GM12891 (cell line): ENCODE measurements at regions not wholly inside any gene's neighbourhood (a gene's known extent, or its start where the extent isn't known, plus 50 kb on each side); places are given as distances from the start of the nearest gene placed in this dataset.

Source experiments
- DNase-seq: peaks from one replicate; pipeline ENCODE4 v3.0.0; 2011; ENCODE audit warnings: low spot score; ENCODE audit not compliant: insufficient read length
- FAIRE-seq: peaks from 2 replicates; lab custom pipeline; 2011; peaks lifted over from hg19 to GRCh38; lab: Jason Lieb, UNC
- PAX5 ChIP-seq: IDR thresholded peaks from 2 replicates; pipeline ENCODE4 v1.6.1; 2011; ENCODE audit warnings: low read length, moderate library complexity, mild to moderate bottlenecking; ENCODE audit not compliant: insufficient read depth, severe bottlenecking
- POLR2A ChIP-seq: IDR thresholded peaks from 2 replicates; pipeline ENCODE4 v1.6.1; 2011; ENCODE audit warnings: low read depth, low read length, control low read depth
- POLR2AphosphoS5 ChIP-seq: IDR thresholded peaks from 2 replicates; pipeline ENCODE4 v1.6.1; 2011; ENCODE audit warnings: low read depth, low read length, control low read depth
- POU2F2 ChIP-seq: IDR thresholded peaks from 2 replicates; pipeline ENCODE4 v1.6.1; 2011; ENCODE audit warnings: low read depth, mild to moderate bottlenecking, control low read depth, low read length, moderate library complexity
- SPI1 ChIP-seq: IDR thresholded peaks from 2 replicates; pipeline ENCODE4 v1.6.1; 2011; ENCODE audit warnings: low read depth, low read length, control low read depth
- TAF1 ChIP-seq: IDR thresholded peaks from 2 replicates; pipeline ENCODE4 v1.6.1; 2011; ENCODE audit warnings: low read depth, low read length, control low read depth

DNA sequence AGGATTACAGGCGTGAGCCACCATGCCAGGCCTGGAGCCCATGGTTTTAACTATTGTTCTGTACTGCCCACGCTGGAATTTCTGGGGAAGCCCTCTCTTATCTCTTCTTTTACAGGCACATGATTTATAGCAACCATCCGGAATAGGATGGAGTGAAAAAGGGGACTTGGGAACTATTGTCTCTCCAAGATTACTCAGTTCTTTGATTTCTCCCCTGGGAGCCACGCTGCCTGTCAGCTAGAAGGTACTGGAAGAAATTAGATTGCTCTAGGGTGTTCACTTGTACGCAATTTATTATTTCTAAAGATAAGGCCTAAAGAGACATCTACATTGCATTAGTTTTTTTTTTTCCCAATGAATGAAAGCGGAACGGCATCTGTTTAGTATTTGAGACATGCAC is 65.6 kb upstream of the PTPRJ start:
- no peak for DNase-seq
- no peak for FAIRE-seq
- TF ChIP-seq POU2F2 (no peak), SPI1 (no peak), POLR2A (no peak), POLR2AphosphoS5 (no peak), TAF1 (no peak), PAX5 (no peak)

DNA sequence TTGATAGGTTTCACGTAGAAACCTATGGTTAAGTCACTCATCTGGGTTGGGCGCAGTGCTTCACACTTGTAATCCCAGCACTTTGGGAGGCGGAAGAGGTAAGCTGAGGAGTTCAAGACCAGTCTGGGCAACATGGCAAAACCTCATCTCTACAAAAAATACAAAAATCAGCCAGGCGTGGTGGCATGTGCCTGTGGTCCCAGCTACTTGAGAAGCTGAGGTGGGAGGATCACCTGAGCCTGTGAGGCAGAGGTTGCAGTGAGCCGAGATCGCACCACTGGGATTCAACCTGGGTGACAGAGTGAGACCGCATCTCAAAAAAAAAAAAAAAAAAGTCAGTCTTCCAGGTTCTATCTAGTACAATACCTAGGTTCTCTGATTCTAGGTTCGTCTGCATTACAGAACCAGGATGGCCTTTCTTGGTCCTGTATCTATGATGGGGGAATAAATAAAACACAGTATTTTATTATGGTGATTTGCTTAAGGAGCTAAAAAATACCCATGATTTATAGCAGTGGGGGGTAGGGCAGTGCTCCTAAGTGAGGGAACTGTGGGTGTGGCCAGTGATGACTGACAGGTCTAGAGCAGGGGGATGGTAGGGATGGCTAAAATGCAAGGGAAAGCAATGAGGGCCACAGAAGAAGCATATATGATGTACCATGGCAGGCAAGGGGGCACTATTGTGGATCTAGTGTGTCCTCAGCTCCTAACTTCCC is 65.5 kb upstream of the NUP160 start:
- no peak for DNase-seq
- TF ChIP-seq SPI1: no peak
- no peak for TF ChIP-seq TAF1
- no peak for TF ChIP-seq POLR2AphosphoS5
- no peak for TF ChIP-seq POLR2A
- TF ChIP-seq POU2F2: no peak
- no peak for TF ChIP-seq PAX5

DNA sequence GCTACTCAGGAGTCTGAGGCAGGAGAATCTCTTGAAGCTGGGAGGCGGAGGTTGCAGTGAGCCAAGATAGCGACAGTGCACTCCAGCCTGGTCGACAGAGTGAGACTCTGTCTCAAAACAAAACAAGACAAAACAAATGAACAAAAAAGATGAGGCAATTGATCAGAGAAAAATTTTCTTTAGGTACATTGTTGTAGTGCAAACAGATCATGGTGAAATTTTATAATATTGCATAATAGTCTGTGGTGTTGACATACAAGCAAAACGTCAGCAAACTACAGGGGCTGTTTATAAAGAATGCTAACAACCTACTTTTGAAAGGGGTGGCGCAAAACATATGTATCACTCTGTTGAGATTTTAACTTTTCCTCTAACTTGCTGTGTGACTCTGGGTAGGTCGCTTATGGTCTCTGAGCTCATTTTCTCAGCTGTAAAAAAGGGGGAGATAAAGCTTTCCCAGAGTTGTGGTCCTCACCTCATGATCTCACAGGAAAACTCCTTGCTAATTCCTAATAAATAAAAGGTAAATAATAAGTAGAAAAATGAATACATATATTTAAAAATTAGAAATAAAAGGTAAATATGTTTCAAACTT is 64.8 kb upstream of the NUP160 start:
- TF ChIP-seq TAF1 (no peak), SPI1 (no peak), PAX5 (no peak), POLR2A (no peak), POLR2AphosphoS5 (no peak)
- no peak for FAIRE-seq
- DNase-seq: no peak

More for the DNA sequence above, 65.5 kb upstream of the NUP160 start:
- no peak for FAIRE-seq

DNA sequence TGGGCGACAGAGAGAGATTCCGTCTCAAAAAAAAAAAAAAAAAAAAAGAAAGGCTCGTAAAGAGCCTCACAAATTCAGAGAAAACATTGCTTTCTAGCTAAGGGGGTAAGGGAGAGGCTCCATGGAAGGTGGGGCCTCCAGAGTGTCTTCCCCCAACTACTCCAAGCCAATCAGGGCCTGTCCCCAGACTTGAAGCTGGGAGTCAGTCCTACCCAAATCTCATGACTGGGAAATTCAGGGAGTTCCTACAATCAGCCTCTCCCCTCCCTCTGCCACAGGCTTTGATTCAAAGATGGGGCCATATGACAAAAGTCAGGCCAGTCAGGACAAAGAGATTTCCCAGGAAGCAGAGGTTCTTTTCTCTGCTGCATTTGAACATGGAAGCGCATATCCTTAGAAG is 63.0 kb upstream of the NUP160 start:
- FAIRE-seq: no peak
- TF ChIP-seq SPI1 (no peak), POU2F2 (no peak), POLR2A (no peak), TAF1 (no peak), PAX5 (no peak), POLR2AphosphoS5 (no peak)
- DNase-seq: no peak

DNA sequence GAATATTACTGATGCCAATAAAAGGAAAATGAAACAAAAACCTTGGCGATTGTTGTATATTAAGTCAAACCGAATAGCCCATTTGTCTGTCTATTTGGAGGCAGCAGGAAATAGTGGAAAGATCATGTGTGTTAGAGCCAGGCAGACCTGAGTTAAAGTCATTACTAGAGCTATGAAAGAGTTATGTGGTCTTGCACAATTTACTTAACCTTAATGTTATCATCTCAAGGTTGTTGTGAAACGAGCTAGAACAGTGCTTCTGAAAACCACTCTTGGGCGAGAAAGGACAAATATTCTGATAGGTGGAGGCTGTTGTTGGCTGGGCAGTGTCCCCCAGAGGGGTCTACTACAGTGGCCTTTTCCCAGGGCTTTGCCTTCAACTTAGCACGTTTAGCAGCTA is 60.0 kb upstream of the NUP160 start:
- DNase-seq: no peak
- TF ChIP-seq POU2F2 (no peak), SPI1 (no peak), PAX5 (no peak), POLR2AphosphoS5 (no peak), POLR2A (no peak), TAF1 (no peak)
- FAIRE-seq: no peak

DNA sequence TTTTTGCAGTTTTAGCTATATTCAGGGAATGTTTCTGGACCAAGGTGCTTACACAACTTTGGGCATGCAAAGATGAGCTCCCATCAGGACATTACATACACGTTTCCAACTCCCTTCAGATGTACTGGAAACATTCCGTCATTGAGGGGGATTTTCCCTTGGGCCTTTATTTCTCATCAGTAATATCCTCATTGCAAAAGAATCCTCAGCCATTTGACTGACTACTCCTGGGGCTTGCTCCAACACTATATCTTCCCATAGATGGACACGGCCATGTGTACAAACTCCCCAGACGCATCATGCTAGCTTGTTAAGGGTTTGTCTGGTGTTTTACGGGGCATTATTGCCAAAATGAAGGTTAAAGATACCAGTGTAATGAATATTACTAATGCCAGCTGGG is 59.3 kb upstream of the NUP160 start:
- TF ChIP-seq POU2F2 (no peak), POLR2AphosphoS5 (no peak), POLR2A (no peak), SPI1 (no peak), TAF1 (no peak), PAX5 (no peak)
- FAIRE-seq: no peak
- no peak for DNase-seq

DNA sequence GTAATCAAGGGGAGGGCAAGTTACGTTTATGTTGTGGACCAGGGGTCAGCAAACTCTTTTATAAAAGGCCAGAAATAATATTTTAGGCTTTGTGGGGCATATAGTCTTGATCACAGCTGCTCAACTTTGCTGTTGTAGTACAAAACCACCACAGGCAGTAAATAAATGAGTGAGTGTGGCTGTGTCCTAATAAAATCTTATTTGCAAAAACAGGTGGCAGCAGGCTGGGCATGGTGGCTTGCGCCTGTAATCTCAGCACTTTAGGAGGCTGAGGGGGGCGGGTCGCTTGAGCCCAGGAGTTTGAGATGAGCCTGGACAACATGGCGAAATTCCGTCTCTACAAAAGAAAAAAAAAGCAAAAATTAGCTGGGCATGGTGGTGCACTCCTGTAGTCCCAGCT is 57.9 kb upstream of the NUP160 start:
- TF ChIP-seq TAF1 (no peak), POLR2A (no peak), SPI1 (no peak), POLR2AphosphoS5 (no peak), POU2F2 (no peak), PAX5 (no peak)
- no peak for FAIRE-seq
- DNase-seq: no peak

DNA sequence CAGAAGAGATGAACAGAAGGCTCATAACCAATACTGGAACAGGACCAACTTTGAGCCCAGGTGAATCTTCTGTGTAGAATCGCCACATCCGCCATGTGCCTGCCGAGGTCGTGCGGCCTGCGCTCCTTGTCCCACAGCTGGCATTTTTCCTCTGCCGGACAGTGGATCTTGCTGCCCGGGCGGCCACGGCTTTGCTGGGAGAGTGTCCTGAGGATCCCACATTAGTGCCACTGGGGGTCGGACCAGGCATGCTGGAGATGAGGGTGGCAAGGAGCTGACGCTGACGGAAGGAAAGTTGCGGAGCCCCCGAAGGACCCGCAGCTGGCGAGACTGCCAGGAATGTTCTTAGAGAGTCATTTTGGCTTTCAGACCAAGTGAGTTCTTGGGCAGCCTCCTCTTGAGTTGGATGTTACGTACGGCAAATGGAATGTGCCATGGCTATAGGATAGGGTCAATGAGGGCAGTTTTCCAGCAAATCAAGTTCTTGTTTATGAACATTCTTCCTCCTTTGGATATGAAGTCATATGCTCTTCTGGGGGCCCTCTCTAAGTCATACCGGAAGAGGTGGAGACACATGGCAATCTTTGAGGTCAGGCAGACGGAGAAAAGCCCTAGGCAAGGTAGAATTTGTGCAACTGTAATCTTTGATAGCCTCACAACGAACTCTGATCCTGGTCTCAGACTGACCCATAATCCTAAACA is 57.4 kb upstream of the NUP160 start:
- DNase-seq (no peak), FAIRE-seq (no peak)
- no peak for TF ChIP-seq POLR2A
- TF ChIP-seq POU2F2: no peak
- TF ChIP-seq POLR2AphosphoS5: no peak
- TF ChIP-seq SPI1: no peak
- no peak for TF ChIP-seq TAF1
- no peak for TF ChIP-seq PAX5

DNA sequence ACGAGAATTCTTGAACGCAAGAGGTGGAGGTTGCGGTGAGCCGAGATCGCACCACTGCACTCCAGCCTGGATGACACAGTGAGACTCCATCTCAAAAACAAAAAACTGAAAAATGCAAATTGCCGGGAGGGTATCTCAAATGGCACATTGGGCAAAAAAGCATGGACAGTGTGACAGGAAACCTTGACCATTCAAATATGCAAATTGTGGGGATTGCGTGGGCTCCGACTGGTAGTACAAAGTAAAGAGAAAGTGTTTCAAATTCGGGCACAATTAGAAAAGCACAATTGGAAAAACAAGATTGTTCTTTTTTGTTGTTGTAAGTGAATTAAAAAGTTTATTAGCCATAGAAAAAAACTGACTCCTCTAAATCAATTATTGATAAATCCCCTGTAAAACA is 56.7 kb upstream of the NUP160 start:
- DNase-seq (no peak), FAIRE-seq (no peak)
- peak; percentile 85 for TF ChIP-seq POU2F2
- TF ChIP-seq POLR2AphosphoS5: no peak

DNA sequence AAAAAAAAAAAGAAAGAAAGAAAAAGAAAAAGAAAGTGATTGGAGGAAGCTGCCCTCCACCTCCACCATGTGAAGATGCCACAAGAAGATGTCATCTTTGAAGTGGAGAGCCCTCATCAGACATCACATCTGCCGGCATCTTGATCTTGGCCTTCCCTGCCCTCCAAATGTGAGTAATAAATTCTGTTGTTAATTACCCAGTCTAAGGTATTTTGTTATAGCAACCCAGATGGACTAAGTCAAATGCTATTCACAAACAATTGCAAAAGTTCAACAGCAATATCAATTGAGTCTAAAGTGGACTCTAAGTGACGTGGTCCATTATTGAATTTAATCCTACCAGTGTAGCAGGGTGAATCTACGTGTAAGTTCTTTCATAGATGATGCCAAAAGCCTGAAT is 55.9 kb upstream of the NUP160 start:
- no peak for TF ChIP-seq TAF1
- no peak for TF ChIP-seq PAX5
- TF ChIP-seq POU2F2: no peak
- no peak for TF ChIP-seq SPI1
- TF ChIP-seq POLR2AphosphoS5: no peak
- TF ChIP-seq POLR2A: no peak
- DNase-seq (no peak), FAIRE-seq (no peak)
